ENCODE measurements at regions not wholly inside any gene's neighbourhood (a gene's known extent, or its start where the extent isn't known, plus 50 kb on each side); places are given as distances from the start of the nearest gene placed in this dataset.

- TF ChIP-seq TAF1 (conservative IDR thresholded peaks at IDR 0.05) (no peak), RAD21 (IDR thresholded peaks at IDR 0.05) (no peak), JUND (IDR thresholded peaks at IDR 0.05) (no peak), NR2F2 (IDR thresholded peaks at IDR 0.05) (no peak), GABPA (IDR thresholded peaks at IDR 0.05 in 1 of 2, conservative IDR thresholded peaks at IDR 0.05 in 1 of 2) (no peak), FOXA1 (IDR thresholded peaks at IDR 0.05) (no peak), SP1 (IDR thresholded peaks at IDR 0.05) (no peak), EGR1 (IDR thresholded peaks at IDR 0.05; ENCODE audit: low read depth in 2 of 2) (no peak)
- TF ChIP-seq, protein P1, sequence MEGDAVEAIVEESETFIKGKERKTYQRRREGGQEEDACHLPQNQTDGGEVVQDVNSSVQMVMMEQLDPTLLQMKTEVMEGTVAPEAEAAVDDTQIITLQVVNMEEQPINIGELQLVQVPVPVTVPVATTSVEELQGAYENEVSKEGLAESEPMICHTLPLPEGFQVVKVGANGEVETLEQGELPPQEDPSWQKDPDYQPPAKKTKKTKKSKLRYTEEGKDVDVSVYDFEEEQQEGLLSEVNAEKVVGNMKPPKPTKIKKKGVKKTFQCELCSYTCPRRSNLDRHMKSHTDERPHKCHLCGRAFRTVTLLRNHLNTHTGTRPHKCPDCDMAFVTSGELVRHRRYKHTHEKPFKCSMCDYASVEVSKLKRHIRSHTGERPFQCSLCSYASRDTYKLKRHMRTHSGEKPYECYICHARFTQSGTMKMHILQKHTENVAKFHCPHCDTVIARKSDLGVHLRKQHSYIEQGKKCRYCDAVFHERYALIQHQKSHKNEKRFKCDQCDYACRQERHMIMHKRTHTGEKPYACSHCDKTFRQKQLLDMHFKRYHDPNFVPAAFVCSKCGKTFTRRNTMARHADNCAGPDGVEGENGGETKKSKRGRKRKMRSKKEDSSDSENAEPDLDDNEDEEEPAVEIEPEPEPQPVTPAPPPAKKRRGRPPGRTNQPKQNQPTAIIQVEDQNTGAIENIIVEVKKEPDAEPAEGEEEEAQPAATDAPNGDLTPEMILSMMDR (IDR thresholded peaks at IDR 0.05; ENCODE audit: low read depth, low read length, missing input control): no peak
- TF ChIP-seq, protein P2, sequence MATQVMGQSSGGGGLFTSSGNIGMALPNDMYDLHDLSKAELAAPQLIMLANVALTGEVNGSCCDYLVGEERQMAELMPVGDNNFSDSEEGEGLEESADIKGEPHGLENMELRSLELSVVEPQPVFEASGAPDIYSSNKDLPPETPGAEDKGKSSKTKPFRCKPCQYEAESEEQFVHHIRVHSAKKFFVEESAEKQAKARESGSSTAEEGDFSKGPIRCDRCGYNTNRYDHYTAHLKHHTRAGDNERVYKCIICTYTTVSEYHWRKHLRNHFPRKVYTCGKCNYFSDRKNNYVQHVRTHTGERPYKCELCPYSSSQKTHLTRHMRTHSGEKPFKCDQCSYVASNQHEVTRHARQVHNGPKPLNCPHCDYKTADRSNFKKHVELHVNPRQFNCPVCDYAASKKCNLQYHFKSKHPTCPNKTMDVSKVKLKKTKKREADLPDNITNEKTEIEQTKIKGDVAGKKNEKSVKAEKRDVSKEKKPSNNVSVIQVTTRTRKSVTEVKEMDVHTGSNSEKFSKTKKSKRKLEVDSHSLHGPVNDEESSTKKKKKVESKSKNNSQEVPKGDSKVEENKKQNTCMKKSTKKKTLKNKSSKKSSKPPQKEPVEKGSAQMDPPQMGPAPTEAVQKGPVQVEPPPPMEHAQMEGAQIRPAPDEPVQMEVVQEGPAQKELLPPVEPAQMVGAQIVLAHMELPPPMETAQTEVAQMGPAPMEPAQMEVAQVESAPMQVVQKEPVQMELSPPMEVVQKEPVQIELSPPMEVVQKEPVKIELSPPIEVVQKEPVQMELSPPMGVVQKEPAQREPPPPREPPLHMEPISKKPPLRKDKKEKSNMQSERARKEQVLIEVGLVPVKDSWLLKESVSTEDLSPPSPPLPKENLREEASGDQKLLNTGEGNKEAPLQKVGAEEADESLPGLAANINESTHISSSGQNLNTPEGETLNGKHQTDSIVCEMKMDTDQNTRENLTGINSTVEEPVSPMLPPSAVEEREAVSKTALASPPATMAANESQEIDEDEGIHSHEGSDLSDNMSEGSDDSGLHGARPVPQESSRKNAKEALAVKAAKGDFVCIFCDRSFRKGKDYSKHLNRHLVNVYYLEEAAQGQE (IDR thresholded peaks at IDR 0.05): no peak
These were observed 88.0 kb downstream of the CBLN1 start for GRCh38 chr16:49193596-49193995.
